ENCODE measurements at regions not wholly inside any gene's neighbourhood (a gene's known extent, or its start where the extent isn't known, plus 50 kb on each side); places are given as distances from the start of the nearest gene placed in this dataset.

DNA sequence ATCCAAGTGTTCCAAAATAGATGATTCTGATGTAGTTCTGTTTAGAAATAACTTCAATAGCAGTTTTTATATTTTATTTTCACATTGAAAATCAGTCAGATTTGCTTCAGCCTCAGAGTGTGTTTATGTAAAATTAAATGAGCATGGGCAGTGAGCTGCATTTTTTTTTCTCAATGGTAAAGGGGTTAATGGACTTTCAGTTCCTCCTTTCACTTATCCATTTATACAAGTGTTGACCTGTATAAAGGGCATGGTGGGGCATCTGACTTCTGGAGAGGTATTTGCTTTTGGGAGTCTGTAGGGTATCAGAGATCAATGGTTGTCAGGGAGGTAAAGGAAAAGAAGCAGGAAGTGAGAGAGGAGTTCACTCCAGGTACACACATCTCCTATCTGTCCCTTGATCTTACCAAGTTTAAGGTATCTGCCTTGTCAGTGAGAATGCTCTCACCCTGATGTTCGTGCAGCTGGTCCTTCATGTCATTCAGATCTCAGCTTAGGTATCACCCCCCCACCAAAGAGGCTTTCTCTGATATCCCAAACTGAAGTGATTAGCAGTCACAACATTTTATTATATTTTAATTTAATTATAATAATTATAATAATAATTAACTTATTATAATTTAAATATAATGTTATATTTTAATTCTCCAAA, 181.6 kb upstream of the LMNTD1 start:
- Histone ChIP-seq H3K4me1 (no peaks in the 10 kb centered on the region), H3K36me3 (no peaks in the 10 kb centered on the region), H3K27ac (no peak overlapping the region), H3K9me3 (no peaks in the 10 kb centered on the region), H3K4me3 (no peak overlapping the region), H3K27me3 (no peaks in the 10 kb centered on the region)
- TF ChIP-seq POLR2A (IDR thresholded peaks at IDR 0.05) (no peak), POLR2AphosphoS5 (IDR thresholded peaks at IDR 0.05; ENCODE audit: insufficient read depth in 1 of 2, low read depth in 1 of 2) (no peak)
- TF ChIP-seq, protein P1, sequence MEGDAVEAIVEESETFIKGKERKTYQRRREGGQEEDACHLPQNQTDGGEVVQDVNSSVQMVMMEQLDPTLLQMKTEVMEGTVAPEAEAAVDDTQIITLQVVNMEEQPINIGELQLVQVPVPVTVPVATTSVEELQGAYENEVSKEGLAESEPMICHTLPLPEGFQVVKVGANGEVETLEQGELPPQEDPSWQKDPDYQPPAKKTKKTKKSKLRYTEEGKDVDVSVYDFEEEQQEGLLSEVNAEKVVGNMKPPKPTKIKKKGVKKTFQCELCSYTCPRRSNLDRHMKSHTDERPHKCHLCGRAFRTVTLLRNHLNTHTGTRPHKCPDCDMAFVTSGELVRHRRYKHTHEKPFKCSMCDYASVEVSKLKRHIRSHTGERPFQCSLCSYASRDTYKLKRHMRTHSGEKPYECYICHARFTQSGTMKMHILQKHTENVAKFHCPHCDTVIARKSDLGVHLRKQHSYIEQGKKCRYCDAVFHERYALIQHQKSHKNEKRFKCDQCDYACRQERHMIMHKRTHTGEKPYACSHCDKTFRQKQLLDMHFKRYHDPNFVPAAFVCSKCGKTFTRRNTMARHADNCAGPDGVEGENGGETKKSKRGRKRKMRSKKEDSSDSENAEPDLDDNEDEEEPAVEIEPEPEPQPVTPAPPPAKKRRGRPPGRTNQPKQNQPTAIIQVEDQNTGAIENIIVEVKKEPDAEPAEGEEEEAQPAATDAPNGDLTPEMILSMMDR (IDR thresholded peaks at IDR 0.05), result no peak
- DNase-seq (ENCODE audit: extremely low spot score in 2 of 2), result no peak
- intact Hi-C loops (cut with DNase I), result no loop called here

DNA sequence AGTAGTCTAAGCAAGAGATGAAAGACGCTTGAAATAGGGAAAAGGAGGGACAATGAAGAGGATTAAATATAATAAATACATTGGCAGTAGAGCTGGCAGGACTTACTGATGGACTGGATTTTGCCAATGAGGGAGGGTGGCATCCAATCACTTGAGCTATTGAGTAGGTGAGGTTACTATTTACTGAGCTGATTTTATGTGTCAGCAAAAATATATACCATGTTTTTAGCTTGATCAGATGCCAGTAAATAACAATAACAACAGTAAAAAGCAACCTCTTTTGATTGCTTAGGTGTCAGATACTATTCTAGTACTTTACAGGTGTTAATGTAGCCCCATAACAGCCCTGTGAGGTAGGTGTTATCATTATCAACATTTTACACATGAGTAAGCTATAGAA, 187.5 kb upstream of the LMNTD1 start:
- Histone ChIP-seq H3K9me3 (no peaks in the 10 kb centered on the region), H3K36me3 (no peaks in the 10 kb centered on the region), H3K4me3 (no peak overlapping the region), H3K27me3 (no peaks in the 10 kb centered on the region), H3K27ac (no peak overlapping the region), H3K4me1 (no peaks in the 10 kb centered on the region)
- intact Hi-C loops (cut with DNase I), result no loop called here
- DNase-seq (ENCODE audit: extremely low spot score in 2 of 2), result no peak
- TF ChIP-seq POLR2AphosphoS5 (IDR thresholded peaks at IDR 0.05; ENCODE audit: insufficient read depth in 1 of 2, low read depth in 1 of 2) (no peak), POLR2A (IDR thresholded peaks at IDR 0.05) (no peak)
- TF ChIP-seq, protein P1 (IDR thresholded peaks at IDR 0.05), result no peak

DNA sequence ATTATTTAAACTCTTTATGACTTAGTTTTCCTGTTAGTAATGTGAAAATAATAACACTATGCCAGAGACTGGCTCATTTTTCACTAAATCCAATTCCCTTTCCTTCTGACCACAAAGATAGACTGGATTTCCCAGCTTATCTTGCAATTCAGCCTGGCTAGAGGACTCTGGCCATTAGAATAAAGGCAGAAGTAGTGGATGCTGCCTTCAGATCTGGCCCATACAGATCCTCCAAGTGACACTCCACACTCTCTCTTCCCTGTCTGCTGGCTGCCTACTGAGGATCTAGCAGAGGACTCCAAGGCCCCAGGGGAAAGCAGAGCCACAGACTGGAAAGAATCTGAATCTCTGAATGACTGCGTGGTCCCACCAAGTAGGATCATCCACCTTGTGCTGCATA, 188.8 kb upstream of the LMNTD1 start:
- DNase-seq (ENCODE audit: extremely low spot score in 2 of 2), result no peak
- TF ChIP-seq, protein P1 (IDR thresholded peaks at IDR 0.05), result no peak
- TF ChIP-seq POLR2A (IDR thresholded peaks at IDR 0.05) (no peak), POLR2AphosphoS5 (IDR thresholded peaks at IDR 0.05; ENCODE audit: insufficient read depth in 1 of 2, low read depth in 1 of 2) (no peak)
- Histone ChIP-seq H3K36me3 (no peaks in the 10 kb centered on the region), H3K27ac (no peak overlapping the region), H3K4me1 (no peaks in the 10 kb centered on the region), H3K27me3 (no peaks in the 10 kb centered on the region), H3K9me3 (no peaks in the 10 kb centered on the region), H3K4me3 (no peak overlapping the region)
- intact Hi-C loops (cut with DNase I), result no loop called here

GRCh38 chr12:25743679-25744215, 190.7 kb upstream of the LMNTD1 start:
- TF ChIP-seq, protein P1 (IDR thresholded peaks at IDR 0.05), result no peak
- no peak for TF ChIP-seq POLR2A (IDR thresholded peaks at IDR 0.05)
- TF ChIP-seq POLR2AphosphoS5 (IDR thresholded peaks at IDR 0.05; ENCODE audit: insufficient read depth in 1 of 2, low read depth in 1 of 2), result no peak
- intact Hi-C loops (cut with DNase I), result no loop called here
- Histone ChIP-seq H3K36me3 (no peaks in the 10 kb centered on the region), H3K4me1 (no peaks in the 10 kb centered on the region), H3K27me3 (no peaks in the 10 kb centered on the region), H3K9me3 (no peaks in the 10 kb centered on the region), H3K4me3 (no peak overlapping the region), H3K27ac (no peak overlapping the region)
- DNase-seq (ENCODE audit: extremely low spot score in 2 of 2), result no peak

GRCh38 chr12:25744313-25744712, 191.2 kb upstream of the LMNTD1 start:
- intact Hi-C loops (cut with DNase I), result no loop called here
- Histone ChIP-seq H3K9me3 (no peaks in the 10 kb centered on the region), H3K36me3 (no peaks in the 10 kb centered on the region), H3K27me3 (no peaks in the 10 kb centered on the region), H3K27ac (no peak overlapping the region), H3K4me1 (no peaks in the 10 kb centered on the region), H3K4me3 (no peak overlapping the region)
- TF ChIP-seq, protein P1 (IDR thresholded peaks at IDR 0.05), result no peak
- TF ChIP-seq POLR2A (IDR thresholded peaks at IDR 0.05) (no peak), POLR2AphosphoS5 (IDR thresholded peaks at IDR 0.05; ENCODE audit: insufficient read depth in 1 of 2, low read depth in 1 of 2) (no peak)
- no peak for DNase-seq (ENCODE audit: extremely low spot score in 2 of 2)
